ENCODE measurements at regions not wholly inside any gene's neighbourhood (a gene's known extent, or its start where the extent isn't known, plus 50 kb on each side); places are given as distances from the start of the nearest gene placed in this dataset.

DNA sequence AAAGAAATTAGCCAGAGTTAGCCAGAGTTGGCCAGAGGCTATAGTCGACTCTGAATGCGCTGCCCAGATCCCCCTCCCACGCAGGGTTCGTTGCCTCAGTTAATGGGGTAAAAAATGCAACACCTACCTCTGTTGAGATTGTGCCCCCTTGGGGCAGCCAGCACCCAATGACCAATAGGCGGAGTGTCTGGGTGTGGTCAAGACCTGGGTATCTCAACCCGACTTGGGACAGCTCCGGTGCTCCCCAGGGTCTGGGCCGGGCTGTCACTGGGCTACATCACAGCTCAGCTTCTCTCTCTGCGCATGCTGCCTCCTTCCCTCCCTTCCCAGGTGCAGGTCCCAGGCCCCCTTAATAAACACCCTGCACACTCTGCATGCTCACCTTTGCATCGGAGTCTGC lies 59.6 kb upstream of the GCSH start:
- H3K4me3 ChIP-seq (ENCODE audit: extremely low read depth in 1 of 4, insufficient read depth in 2 of 4, low read depth in 3 of 4, low read length in 4 of 4): no peak overlapping the region
- no peak overlapping the region for H2BK5ac ChIP-seq (ENCODE audit: low read depth, low read length)
- no peak overlapping the region for H2BK12ac ChIP-seq (ENCODE audit: low read depth, low read length)
- no peaks in the 10 kb centered on the region for H3K4me1 ChIP-seq (replicated peaks in 1 of 4; ENCODE audit: control insufficient read depth in 3 of 4, insufficient read depth in 4 of 4, low read length in 3 of 4)
- H3K27ac ChIP-seq (ENCODE audit: low read depth, low read length): no peak overlapping the region
- no peak overlapping the region for H2BK20ac ChIP-seq (ENCODE audit: low read length)
- no peak overlapping the region for H2BK15ac ChIP-seq (ENCODE audit: low read length)
- H3K36me3 ChIP-seq (ENCODE audit: control insufficient read depth in 2 of 4, insufficient read depth in 4 of 4, low read length in 3 of 4): no peaks in the 10 kb centered on the region
- POLR2A ChIA-PET (ENCODE audit: partially characterized antibody): no interaction called here
- H3K56ac ChIP-seq (replicated peaks; ENCODE audit: insufficient read length, low read depth, low read length): no peak overlapping the region
- H2AK5ac ChIP-seq (ENCODE audit: low read depth, low read length): no peak overlapping the region
- H3K27me3 ChIP-seq (replicated peaks in 1 of 4; ENCODE audit: control insufficient read depth in 3 of 4, extremely low read depth in 1 of 4, insufficient read depth in 3 of 4, low read length in 3 of 4): no peaks in the 10 kb centered on the region
- H3K23me2 ChIP-seq (ENCODE audit: low read depth, low read length): no peaks in the 10 kb centered on the region
- 92% methylated on average over 10 of the region's 10 CpGs; no CpG with 5 or more reads in 1 of the 2 experiments for WGBS, 2 experiments (ENCODE audit: extremely low coverage in 1 of 2, insufficient coverage in 1 of 2, insufficient read length in 1 of 2, insufficient replicate concordance in 2 of 2, low coverage in 1 of 2, low lambda C conversion rate in 2 of 2, missing lambda C conversion rate in 1 of 2)
- no peak overlapping the region for H3K14ac ChIP-seq (ENCODE audit: insufficient read length)
- no peak overlapping the region for H4K5ac ChIP-seq (ENCODE audit: insufficient read length, low read depth, low read length)
- no peak overlapping the region for H3K9ac ChIP-seq (replicated peaks in 1 of 4; ENCODE audit: extremely low read depth in 1 of 4, low read depth in 3 of 4, low read length in 3 of 4)
- no peak overlapping the region for H2BK120ac ChIP-seq (replicated peaks; ENCODE audit: low read depth, low read length)
- no peak overlapping the region for H4K91ac ChIP-seq (replicated peaks; ENCODE audit: insufficient read length, low read length)
- no peak overlapping the region for H3K4ac ChIP-seq (replicated peaks; ENCODE audit: insufficient read length, low read depth, low read length)
- H3K18ac ChIP-seq (ENCODE audit: extremely low read depth, low read length): no peak overlapping the region
- no peak for FAIRE-seq
- TF ChIP-seq RFX5 (IDR thresholded peaks at IDR 0.05; ENCODE audit: borderline replicate concordance, low read depth, low read length): no peak
- no peak for TF ChIP-seq SRF (IDR thresholded peaks at IDR 0.05; ENCODE audit: low read depth, low read length)
- no peak for TF ChIP-seq HDAC2 (IDR thresholded peaks at IDR 0.05; ENCODE audit: borderline replicate concordance in 1 of 2, low read depth in 2 of 2, low read length in 2 of 2)
- peak in 1 of 2 experiments; percentile 15; a peak in 1 of 4 replicates for TF ChIP-seq RAD21 (IDR thresholded peaks at IDR 0.05 in 1 of 2, conservative IDR thresholded peaks at IDR 0.05 in 1 of 2; ENCODE audit: low read depth in 2 of 2, low read length in 2 of 2)
- no peak for TF ChIP-seq GABPA (IDR thresholded peaks at IDR 0.05; ENCODE audit: borderline replicate concordance, insufficient read depth, low read length)
- TF ChIP-seq CTCF (IDR thresholded peaks at IDR 0.05; ENCODE audit: control extremely low read depth in 1 of 3, insufficient read depth in 1 of 3, low read depth in 1 of 3, low read length in 3 of 3): peak in 2 of 3 experiments; percentile 18 to 30; a peak in 2 of 4 replicates
- no peak for TF ChIP-seq TCF12 (IDR thresholded peaks at IDR 0.05; ENCODE audit: low read depth, low read length)
- peaks cover 0 to 3% of the 10 kb centered on the region in 2 experiments; a peak in 1 of 4 replicates for H3K9me3 ChIP-seq (ENCODE audit: insufficient read depth in 2 of 2, low read depth in 1 of 2, low read length in 1 of 2)
- no peak overlapping the region for H3K23ac ChIP-seq (ENCODE audit: insufficient read length)
- H3K79me1 ChIP-seq (ENCODE audit: low read depth, low read length): no peaks in the 10 kb centered on the region
- H4K8ac ChIP-seq (ENCODE audit: extremely low read depth, insufficient read depth, low read length): no peak overlapping the region
- no peak overlapping the region for H3K4me2 ChIP-seq (ENCODE audit: insufficient read depth in 1 of 2, low read depth in 2 of 2, low read length in 2 of 2)
- no peaks in the 10 kb centered on the region for H3K79me2 ChIP-seq (ENCODE audit: control insufficient read depth in 1 of 2, insufficient read depth in 2 of 2, low read length in 2 of 2)
- no peak overlapping the region for H2AFZ ChIP-seq (ENCODE audit: low read length)
- CTCF ChIA-PET (ENCODE audit: partially characterized antibody): interaction anchor here (4.3 kb wide), 1 partner anchor 13 kb away, joined by 24 read pairs; no protein-coding TSS in a partner anchor
- no peaks in the 10 kb centered on the region for H4K20me1 ChIP-seq (replicated peaks in 1 of 2; ENCODE audit: control insufficient read depth in 1 of 2, insufficient read depth in 2 of 2, low read length in 2 of 2)
- DNase-seq (ENCODE audit: low read depth in 1 of 2, low spot score in 2 of 2): no peak

Measured in H1 (cell line).